ENCODE measurements at regions not wholly inside any gene's neighbourhood (a gene's known extent, or its start where the extent isn't known, plus 50 kb on each side); places are given as distances from the start of the nearest gene placed in this dataset.
"Not testable (repeated sequence)": the region's sequence is repeated elsewhere in the genome, so short reads cannot be mapped to it uniquely, and the experiment has no call there.

GRCh38 chr14:89078021-89078795 lies 253.8 kb downstream of the TTC8 start:
- no peak for DNase-seq

- DNase-seq = peak; percentile 83
These were observed 260.8 kb downstream of the TTC8 start for GRCh38 chr14:89085231-89085731.

- peak; percentile 87 for DNase-seq
These were observed 261.4 kb downstream of the TTC8 start for GRCh38 chr14:89085737-89086382.

DNA sequence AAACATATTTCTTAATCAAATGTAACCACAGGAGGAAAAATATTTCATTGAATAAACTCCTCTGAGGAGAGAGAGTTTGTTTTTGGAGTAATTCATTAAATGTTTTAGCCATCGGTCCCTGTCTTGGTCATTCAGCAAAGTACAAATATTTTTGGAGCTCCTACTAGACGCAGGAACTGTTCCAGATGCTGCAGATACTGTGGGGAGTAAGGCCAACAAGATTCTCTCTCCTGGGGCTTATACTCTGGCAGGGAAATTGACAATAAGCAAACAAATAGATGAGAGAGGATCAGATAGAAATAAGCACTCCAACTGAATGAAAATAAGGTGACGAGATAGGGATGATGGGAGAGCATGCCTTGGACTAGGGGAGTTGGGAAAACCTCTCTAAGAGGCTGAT lies 264.1 kb downstream of the TTC8 start:
- peak; percentile 34 for DNase-seq

- DNase-seq = no peak
These were observed 264.9 kb downstream of the TTC8 start for GRCh38 chr14:89089330-89089729.

- no peak for DNase-seq
These were observed 267.3 kb downstream of the TTC8 start for GRCh38 chr14:89091781-89092180.

- no peak for DNase-seq
These were observed 268.8 kb downstream of the TTC8 start for GRCh38 chr14:89093083-89093730.

DNA sequence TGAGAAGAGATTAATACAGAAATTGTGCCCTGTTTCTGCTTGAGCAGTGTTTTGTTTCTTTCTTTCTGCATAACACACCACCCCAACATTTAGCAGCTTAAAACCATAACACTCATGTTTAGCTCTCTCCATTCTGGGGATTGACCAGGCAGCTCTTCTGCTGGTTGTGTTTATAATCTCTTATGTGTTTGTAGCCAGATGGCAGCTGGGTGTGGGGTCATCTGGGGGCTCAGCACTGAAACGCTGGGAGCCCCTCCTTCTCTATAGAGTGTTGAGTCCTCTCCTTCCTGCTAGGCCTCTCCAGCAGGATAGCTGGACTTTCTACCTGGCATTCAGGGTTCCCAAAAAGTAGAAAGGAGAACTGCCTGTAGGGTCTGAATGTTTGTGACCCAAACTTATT lies 270.6 kb downstream of the TTC8 start:
- no peak for DNase-seq

- DNase-seq = no peak
These were observed 272.5 kb downstream of the TTC8 start for GRCh38 chr14:89096946-89097345.

GRCh38 chr14:89098254-89098653 lies 273.8 kb downstream of the TTC8 start:
- DNase-seq = no peak

GRCh38 chr14:89104171-89104817 lies 279.8 kb downstream of the TTC8 start:
- not testable (repeated sequence) for DNase-seq

- not testable (repeated sequence) for DNase-seq
These were observed 280.4 kb downstream of the TTC8 start for GRCh38 chr14:89104861-89105260.

Data from right hindlimb (tissue), 1 donor.